NCI-H460 (cell line): ENCODE measurements at regions not wholly inside any gene's neighbourhood (a gene's known extent, or its start where the extent isn't known, plus 50 kb on each side); places are given as distances from the start of the nearest gene placed in this dataset.
A peak's percentile ranks its signal among the peaks of the same experiment; 100 is the strongest.
"Not testable (repeated sequence)": the region's sequence is repeated elsewhere in the genome, so short reads cannot be mapped to it uniquely, and the experiment has no call there.

Experiments
- DNase-seq: peaks from one replicate; pipeline ENCODE4 v3.0.0-alpha.2; 2016; ENCODE audit warnings: low read depth; ENCODE audit errors: extremely low read depth

DNA sequence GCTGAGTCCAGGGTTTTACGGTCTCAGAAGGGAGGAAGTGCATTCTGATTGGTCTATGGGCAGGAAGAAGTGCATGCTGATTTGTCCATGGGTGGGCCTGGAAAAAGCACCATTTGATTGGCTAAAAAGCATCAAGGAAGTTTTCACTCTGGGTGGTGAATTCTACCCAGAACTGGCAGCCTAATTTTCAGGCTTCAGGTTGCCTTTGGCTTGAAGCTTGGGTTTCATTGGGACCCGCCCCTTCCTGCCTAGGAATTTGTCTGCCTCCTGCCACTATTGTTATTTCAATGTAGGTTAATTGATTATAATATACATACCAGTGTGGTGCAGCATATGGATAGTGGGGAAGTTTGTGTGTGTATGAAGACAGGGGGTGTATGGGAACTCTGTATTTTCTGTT, 1355.9 kb downstream of the SI start:
- DNase-seq, result no peak

DNA sequence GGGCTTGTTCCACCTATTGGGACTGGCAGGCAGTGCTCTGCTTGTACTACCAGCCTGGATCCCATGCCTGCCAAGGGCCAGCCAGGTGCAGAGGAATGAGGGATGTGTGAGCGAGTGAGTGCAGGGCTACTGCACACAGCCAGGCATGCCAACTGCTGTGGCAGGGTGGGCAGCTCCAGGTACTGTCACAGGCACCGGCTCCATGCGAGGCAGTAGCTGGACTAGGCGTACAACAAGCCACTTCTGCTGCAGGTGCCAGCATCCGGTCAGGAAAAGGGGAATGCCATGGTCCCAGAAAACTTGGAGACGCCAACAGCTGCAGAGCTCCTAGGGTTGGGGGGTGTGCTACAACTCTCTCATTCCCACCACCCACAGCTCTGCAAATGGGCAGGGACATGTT, 1356.7 kb downstream of the SI start:
- no peak for DNase-seq

- DNase-seq, result no peak
Observed at GRCh38 chr3:163717377-163717776, 1360.9 kb downstream of the SI start.

DNA sequence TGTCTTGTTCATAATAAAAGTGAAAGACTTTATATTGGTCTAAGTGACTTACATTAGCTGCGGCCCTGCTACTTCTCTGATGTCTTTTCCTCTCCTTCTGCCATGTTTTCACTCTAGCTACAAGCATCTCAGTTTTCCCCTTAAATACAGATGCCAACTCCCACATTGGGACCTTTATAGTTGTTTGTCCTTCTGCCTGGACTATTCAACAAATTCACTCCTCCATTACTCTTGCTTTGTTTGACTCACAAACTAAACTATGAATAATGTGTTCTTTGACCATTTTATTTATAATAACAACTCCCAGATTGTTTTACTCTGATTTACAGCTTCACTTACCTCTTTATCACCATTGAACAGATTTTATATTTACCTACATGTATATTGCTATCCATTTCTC, 1369.9 kb downstream of the SI start:
- DNase-seq, result no peak

- no peak for DNase-seq
Observed at GRCh38 chr3:163707659-163708058, 1370.6 kb downstream of the SI start.

DNA sequence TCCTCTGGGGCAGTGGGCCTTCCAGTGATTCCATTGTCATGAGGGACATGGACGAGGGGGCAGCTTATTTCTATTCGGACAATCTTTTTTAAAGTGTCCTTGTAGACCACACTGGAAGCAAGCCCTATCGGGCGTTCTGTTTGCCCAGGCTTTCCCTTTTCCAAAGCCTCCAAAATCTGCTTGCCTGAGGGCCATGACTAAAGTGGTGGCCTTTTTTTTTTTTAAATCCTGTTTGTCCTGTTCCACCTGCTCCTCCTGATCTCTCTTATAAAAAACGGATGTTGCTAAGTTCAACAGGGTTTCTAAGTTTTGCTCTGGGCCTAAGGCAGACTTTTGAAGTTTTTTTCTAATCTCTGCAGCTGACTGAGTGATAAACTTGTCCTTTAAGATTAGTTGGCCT, 1380.1 kb downstream of the SI start:
- not testable (repeated sequence) for DNase-seq

GRCh38 chr3:163692494-163692893, 1385.8 kb downstream of the SI start:
- no peak for DNase-seq

- DNase-seq, result no peak
Observed at GRCh38 chr3:163684651-163685050, 1393.6 kb downstream of the SI start.

DNA sequence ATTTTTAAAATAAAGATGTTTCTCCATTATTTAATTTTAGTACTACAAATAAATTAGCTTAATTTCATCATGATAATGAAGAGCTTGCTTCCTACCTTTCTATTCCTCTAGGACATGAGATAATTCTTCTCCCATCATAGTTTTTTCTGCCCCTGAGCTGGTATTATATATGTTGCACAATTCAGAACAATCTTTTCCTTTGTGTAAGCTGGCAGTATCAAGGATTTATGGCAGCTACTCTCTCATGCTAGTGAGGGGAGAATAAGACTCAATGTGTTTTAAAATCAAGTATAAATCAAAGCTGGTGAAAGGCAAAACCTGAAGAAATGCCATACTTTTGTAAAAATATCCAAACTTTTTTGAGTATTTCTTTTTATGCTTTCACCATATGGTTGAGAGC, 1405.3 kb downstream of the SI start:
- no peak for DNase-seq

GRCh38 chr3:163671201-163671600, 1407.1 kb downstream of the SI start:
- DNase-seq, result no peak

GRCh38 chr3:163664466-163664865, 1413.8 kb downstream of the SI start:
- DNase-seq, result no peak

DNA sequence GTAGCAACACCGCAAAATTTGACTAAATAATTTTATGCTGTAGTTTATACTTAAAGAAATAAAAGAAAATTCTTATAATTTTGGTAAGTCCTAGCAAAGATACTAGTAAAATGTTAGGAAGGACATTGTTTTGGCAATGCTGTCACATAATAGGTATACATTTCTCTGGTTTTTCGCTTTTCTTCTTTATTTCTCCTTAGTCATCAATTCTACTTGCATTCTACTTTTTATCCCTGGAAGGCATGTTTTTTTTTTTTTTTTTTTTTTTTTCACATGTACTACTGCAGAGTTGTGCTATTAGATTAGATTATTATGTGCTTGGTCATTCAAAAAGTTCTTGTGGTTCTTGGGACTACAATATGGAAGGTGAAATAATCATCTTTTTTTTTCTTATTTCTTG, 1421.2 kb downstream of the SI start:
- no peak for DNase-seq

DNA sequence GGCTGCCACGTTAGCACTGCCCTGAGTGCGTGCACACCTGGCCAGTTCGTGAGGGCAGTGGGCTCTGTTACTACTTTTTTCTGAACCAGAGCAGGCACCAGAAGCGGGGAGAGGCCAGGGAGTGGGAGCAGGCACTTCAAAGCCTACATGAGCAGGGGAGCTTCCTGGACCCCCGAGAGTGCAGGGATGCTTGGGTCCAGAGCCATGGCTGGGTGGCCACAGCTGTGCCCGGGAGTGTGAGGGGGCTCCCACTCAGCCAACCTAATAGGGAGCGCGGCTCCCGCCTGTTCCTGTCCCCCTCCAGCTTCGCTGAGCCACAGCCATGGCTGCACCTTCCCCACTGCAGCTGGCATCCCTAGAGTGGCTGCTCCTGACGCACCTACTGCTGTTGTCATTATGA, 1423.3 kb downstream of the SI start:
- DNase-seq, result no peak

DNA sequence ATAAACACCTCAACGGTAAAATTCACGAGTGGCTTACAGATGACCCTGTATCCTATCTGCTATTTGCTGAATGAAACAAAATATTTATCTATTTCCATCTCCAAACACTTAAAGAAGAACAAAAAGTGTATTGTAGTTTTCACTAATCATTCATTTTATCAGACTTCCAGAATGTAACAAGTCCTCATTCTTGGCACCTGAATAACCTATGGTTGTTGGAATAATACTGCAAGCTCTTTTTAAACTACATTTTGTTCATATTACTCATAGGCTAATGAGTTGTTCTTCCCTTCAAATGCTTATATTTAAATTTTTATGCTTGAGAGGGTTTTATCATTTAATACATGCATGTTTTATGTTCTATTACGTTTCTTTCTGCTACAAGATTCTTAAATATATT, 1434.1 kb downstream of the SI start:
- peak; percentile 1 for DNase-seq

GRCh38 chr3:163632722-163633121, 1445.6 kb downstream of the SI start:
- no peak for DNase-seq

- no peak for DNase-seq
Observed at GRCh38 chr3:163626753-163627152, 1451.5 kb downstream of the SI start.

GRCh38 chr3:163622384-163622783, 1455.9 kb downstream of the SI start:
- DNase-seq, result peak; percentile 5

GRCh38 chr3:163614886-163615285, 1463.4 kb downstream of the SI start:
- DNase-seq, result no peak

DNA sequence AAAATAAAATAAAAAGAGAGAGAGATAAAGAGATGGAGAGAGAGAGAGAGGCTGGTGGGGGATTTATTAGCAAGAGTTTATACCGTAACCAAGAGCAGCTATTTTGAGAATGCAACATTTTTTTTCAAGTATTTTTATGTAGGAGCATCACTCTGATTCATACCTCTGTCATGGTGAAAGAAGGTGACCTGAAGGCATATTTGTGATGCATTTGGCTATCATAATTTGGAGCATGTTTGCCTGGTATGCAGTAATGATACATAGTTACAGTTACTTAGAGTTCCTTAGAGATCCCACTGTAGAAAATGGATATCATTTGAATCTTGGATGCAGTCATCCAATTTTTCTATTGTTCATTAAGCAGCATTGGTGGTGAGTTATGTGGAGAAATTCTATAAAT, 1472.4 kb downstream of the SI start:
- DNase-seq, result no peak

GRCh38 chr3:163601426-163601825, 1476.9 kb downstream of the SI start:
- DNase-seq, result no peak

DNA sequence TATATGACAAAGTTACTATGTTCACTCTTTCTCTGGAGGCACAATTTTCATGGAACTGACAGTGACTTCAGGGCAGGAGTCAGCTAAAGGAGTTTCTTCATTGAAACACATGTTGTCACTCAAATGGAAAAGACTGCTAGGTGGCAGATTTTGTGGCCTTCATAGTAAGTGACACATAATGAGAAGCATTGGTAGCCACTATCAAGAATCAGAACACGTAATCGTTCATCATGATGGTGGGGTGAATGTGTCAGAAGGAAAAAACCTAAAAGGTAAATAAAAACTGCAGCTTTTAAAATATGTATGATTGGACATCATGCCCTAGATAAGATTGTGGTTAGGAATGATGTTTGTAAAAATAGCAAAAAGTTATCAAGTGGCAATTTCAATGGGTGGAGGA, 1491.0 kb downstream of the SI start:
- no peak for DNase-seq

DNA sequence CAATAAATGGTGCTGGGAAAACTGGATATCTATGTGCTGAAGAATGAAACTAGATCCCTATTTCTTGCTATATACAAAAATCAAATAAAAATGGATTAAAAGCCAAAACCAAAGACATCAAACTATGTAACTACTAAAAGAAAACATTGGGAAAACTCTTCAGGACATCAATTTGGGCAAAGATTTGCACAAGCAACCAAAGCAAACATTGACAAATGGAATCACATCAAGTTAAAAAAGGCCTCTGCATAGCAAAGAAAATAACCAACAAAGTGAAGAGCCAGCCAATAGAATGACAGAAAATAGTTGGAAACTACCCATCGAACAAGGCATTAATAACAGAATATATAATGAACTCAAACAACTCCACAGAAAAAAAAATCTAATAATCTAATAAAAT, 1495.3 kb downstream of the SI start:
- no peak for DNase-seq

- DNase-seq, result no peak
Observed at GRCh38 chr3:163577271-163577670, 1501.0 kb downstream of the SI start.

- no peak for DNase-seq
Observed at GRCh38 chr3:163576314-163576713, 1502.0 kb downstream of the SI start.
